HG03045 (cell line): ENCODE measurements at regions not wholly inside any gene's neighbourhood (a gene's known extent, or its start where the extent isn't known, plus 50 kb on each side); places are given as distances from the start of the nearest gene placed in this dataset.

Source experiments
- ATAC-seq: cut with Tn5 transposase; IDR thresholded peaks from one replicate; pipeline ENCODE4 v1.9.1; 2021; ENCODE audit warnings: mild to moderate bottlenecking, moderate library complexity; ENCODE audit not compliant: unreplicated experiment

- ATAC-seq = no peak
Observed at GRCh38 chr9:118987167-118987566, 382.1 kb downstream of the BRINP1 start.

DNA sequence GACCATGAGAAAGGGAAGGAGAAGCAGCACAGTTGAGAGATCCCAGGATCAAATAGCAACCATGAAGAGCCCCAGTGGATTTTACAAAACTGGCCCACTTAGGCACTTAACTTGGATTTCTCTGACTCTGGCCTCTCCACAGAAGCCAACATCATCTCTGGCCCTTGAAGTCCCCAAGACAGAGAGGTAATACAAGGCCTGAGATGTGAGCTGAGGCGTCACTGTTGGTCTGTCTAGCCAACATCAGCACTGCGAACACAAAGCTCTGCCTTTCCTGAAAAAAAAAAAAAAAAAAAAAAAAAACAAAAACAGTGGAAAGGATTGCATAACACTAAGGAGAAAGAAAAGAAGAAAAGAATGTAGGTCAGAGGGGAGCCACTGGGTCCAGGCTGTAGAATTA, 378.3 kb downstream of the BRINP1 start:
- no peak for ATAC-seq

GRCh38 chr9:118991366-118992285, 377.6 kb downstream of the BRINP1 start:
- no peak for ATAC-seq

DNA sequence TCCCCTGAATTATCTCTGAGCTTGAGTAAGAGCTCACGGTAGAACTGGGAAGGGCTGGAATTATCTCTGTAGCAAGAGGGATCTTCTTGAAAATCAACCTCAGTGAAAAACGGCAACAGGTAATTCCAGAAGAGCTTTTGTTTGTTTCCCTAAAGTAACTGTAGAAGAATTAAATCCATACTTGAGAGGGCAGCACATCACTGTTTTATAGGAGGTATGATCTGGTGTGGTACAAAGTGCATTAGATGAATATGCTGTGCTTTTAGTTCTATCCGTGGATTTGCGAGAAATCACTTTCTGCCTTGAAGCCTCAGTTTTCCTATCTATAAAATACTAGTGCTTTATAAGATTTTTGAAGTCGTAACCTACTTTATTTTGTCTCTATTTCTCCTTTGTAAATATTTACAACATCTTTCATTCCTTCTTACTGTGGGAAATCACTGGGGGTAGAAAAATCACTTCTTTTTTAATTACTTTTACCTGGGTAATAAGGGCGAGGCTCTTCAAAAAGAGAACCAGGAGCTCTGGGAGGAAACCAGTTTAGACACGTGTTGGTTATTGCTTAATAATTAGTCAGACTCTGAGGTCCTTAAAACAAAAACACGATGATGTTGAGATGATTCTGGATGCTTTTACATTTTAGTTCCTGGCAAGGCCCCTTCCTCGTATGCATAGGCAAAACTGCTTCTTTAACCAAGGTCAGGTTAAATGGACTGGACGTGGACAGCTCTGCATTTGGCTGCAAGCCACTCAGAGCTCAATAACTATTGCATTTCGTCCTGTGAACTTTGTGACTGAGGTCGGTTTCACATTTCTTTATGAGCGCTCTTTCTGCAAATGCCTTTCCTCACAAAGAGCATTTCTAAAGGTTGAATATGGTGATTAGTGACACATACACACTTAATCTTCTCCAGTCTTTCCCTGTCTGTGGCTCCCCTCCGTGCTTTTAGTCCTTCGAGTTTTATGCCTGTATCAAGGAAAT, 376.1 kb downstream of the BRINP1 start:
- no peak for ATAC-seq

DNA sequence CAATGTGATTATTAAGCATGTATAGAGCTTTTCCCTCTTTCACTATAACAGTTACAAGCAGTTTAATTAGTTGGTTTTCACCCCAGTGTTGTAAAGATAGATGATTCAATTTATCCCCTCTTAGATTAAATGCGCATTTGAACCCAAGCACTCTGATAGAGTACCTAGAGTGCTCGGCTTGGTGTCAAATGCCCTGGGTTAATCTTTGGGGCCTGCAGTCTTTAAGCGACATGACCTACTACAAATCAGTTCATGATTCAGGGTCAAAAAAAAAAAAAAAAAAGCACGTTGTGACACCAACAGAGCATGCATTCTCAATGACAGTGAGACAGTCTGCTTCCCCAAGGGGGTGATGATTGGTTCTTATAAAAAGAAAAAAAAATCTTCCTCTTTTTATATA, 375.3 kb downstream of the BRINP1 start:
- no peak for ATAC-seq

GRCh38 chr9:119002491-119002890, 366.7 kb downstream of the BRINP1 start:
- no peak for ATAC-seq

DNA sequence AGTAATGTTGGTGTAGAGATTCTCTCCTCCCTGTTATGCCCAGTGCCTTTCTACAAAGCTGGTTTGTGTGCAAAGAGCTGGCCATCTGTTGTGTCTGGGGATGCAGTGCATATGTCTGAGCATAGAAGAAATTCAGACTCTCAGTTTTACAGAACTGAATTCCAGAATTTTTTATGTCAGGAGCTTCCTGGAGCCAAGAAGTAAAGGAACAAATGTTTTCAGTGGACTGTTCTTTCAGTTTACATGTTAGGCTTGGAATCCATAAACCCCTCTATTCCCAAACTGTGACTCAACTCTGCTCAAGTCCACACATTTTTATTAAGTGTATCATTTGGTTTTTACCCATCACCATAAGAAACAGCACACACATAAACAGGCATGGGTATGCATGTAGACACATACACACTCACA, 366.0 kb downstream of the BRINP1 start:
- no peak for ATAC-seq

GRCh38 chr9:119003882-119004617, 365.2 kb downstream of the BRINP1 start:
- ATAC-seq = no peak

- no peak for ATAC-seq
Observed at GRCh38 chr9:119004618-119004990, 364.6 kb downstream of the BRINP1 start.

DNA sequence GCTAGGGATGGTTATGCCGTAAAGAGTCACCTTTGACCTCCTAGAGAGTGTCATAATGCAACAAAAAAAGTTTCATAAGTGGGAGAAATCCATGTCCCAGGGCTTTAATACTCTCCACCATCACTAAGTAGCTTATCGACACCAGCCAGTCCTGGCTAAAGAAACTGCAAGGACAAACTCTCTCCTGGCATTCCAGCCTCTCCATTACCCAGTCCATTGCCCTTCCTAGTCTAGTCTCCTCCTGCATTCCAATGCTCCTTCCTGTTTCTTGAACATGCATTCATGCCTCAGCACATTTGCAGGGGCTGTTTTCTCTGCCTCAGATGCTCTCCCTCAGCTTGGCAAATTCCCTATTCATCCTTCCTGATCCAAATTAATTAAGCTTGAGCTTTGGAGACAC, 364.1 kb downstream of the BRINP1 start:
- no peak for ATAC-seq

- no peak for ATAC-seq
Observed at GRCh38 chr9:119009249-119009648, 360.0 kb downstream of the BRINP1 start.

DNA sequence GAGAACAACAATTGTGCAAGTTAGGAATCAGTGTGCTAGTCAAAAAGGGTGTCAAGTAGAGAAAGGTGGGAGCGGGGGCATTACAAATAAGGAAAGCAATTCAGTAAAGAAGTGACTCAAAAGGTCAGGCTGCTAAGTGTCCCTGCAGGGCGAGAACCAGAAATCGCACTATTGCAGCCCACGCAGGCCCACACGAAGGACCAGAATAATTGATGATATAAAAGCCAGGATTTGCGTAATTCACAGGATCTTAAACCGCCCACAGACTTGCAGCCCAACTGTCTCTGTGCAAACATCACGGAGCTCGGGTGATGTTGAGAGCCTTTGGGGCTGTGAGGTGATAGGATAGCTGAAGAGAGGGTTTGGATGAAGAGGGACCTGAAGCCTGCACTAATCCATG, 349.0 kb downstream of the BRINP1 start:
- ATAC-seq = no peak

GRCh38 chr9:119020730-119021333, 348.4 kb downstream of the BRINP1 start:
- ATAC-seq = no peak

- ATAC-seq = no peak
Observed at GRCh38 chr9:119026120-119026519, 343.1 kb downstream of the BRINP1 start.

- no peak for ATAC-seq
Observed at GRCh38 chr9:119027901-119028699, 341.1 kb downstream of the BRINP1 start.

DNA sequence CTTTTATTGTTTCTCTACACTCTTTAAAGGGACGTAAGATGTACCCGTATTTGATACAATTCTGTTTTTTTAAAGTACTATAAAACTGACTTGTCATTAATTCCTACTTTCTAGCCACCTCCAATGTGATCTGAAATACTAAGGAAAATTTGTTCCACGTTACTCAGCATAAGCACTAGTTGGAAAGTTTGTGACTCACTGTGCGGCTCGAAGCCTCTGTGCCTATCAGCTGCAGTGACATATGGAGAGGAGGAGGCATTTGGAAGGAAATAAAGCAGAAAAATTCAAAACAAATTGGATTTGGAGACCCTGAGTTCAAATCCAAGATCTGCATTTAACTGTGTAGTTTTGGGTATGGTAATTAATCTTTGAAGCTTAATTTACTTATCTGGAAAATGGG, 339.3 kb downstream of the BRINP1 start:
- ATAC-seq = no peak

- no peak for ATAC-seq
Observed at GRCh38 chr9:119033596-119033995, 335.6 kb downstream of the BRINP1 start.

DNA sequence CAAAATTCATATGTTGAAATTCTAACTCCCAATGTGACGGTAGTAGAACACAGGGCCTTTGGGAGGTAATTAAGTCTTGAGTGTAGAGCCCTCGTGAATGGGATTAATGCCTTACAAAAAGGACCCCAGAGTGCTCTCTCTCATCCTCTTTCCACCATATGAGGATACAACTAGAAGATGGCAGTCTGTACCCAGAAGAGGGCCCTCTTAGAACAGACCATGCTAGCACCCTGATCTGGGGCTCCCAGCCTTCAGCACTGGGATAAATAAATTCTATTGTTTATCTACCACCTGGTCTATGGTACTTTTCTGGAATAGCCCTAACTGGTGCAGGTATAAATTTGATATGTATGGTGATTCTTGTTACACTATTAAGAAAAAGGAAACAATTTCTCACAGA, 332.3 kb downstream of the BRINP1 start:
- no peak for ATAC-seq

GRCh38 chr9:119043996-119044395, 325.2 kb downstream of the BRINP1 start:
- ATAC-seq = no peak

GRCh38 chr9:119044806-119045205, 324.4 kb downstream of the BRINP1 start:
- ATAC-seq = no peak
